Liver (tissue), 8 donors: ENCODE measurements at regions not wholly inside any gene's neighbourhood (a gene's known extent, or its start where the extent isn't known, plus 50 kb on each side); places are given as distances from the start of the nearest gene placed in this dataset.

Source experiments
- DNase-seq: peaks from one replicate; pipeline ENCODE4 v3.0.0-alpha.2; 2017; ENCODE audit warnings: low spot score
- H3K27ac ChIP-seq, 2 donors: one replicate each; pipeline ENCODE4 v1.7.0; 2013; ENCODE audit warnings: inconsistent platforms in 2 of 2, low read length in 2 of 2, control low read depth in 1 of 2, low read depth in 1 of 2, mild to moderate bottlenecking in 1 of 2
- H3K27me3 ChIP-seq, 4 donors: one replicate each; pipeline versions ENCODE4 v1.6.1 to v1.7.0; 2013; ENCODE audit warnings: low read length in 3 of 4, inconsistent platforms in 1 of 4, mild to moderate bottlenecking in 1 of 4, moderate library complexity in 1 of 4; ENCODE audit not compliant: control insufficient read depth in 4 of 4, insufficient read depth in 4 of 4
- H3K36me3 ChIP-seq, 4 donors: one replicate each; pipeline versions ENCODE4 v1.6.1 to v1.7.0; 2013; ENCODE audit warnings: low read length in 3 of 4, mild to moderate bottlenecking in 3 of 4, low read depth in 1 of 4, moderate library complexity in 1 of 4; ENCODE audit not compliant: control insufficient read depth in 4 of 4, insufficient read depth in 3 of 4
- H3K4me1 ChIP-seq, 4 donors: one replicate each; pipeline versions ENCODE4 v1.6.1 to v1.7.0; 2013; ENCODE audit warnings: low read length in 3 of 4, mild to moderate bottlenecking in 3 of 4, moderate library complexity in 1 of 4; ENCODE audit not compliant: control insufficient read depth in 4 of 4, insufficient read depth in 4 of 4
- H3K4me3 ChIP-seq, 3 donors: one replicate each; pipeline versions ENCODE4 v1.6.1 to v1.7.0; 2013; ENCODE audit warnings: low read length in 3 of 3, control low read depth in 1 of 3, low read depth in 1 of 3, mild to moderate bottlenecking in 1 of 3
- H3K9ac ChIP-seq, 2 donors: one replicate each; pipeline ENCODE4 v1.7.0; 2013; ENCODE audit warnings: low read length in 2 of 2, mild to moderate bottlenecking in 2 of 2, moderate library complexity in 2 of 2, control low read depth in 1 of 2, low read depth in 1 of 2
- H3K9me3 ChIP-seq, 4 donors: one replicate each; pipeline versions ENCODE4 v1.6.1 to v1.7.0; 2013; ENCODE audit warnings: low read length in 3 of 4; ENCODE audit not compliant: control insufficient read depth in 4 of 4
- ATF3 ChIP-seq: IDR thresholded peaks from 2 replicates; pipeline ENCODE4 v1.6.1; 2016; ENCODE audit warnings: antibody characterized with exemption
- CTCF ChIP-seq: fragments of 150-350 bp; IDR thresholded peaks from 2 replicates; pipeline ENCODE4 v1.5.1; 2017; ENCODE audit warnings: improper control_type of control experiment, low read depth, low read length; ENCODE audit not compliant: missing input control
- FOXA1 ChIP-seq: IDR thresholded peaks from 2 replicates; pipeline ENCODE4 v1.6.1; 2016; ENCODE audit warnings: antibody characterized with exemption
- FOXA2 ChIP-seq: IDR thresholded peaks from 2 replicates; pipeline ENCODE4 v1.6.1; 2016; ENCODE audit warnings: antibody characterized with exemption
- GABPA ChIP-seq, 2 donors: IDR thresholded peaks in 1 of 2; conservative IDR thresholded peaks in 1 of 2; 2 replicates each; pipeline ENCODE4 v1.6.1; 2016; ENCODE audit warnings: antibody characterized with exemption in 2 of 2, mild to moderate bottlenecking in 1 of 2, moderate library complexity in 1 of 2
- HNF4G ChIP-seq: IDR thresholded peaks from 2 replicates; pipeline ENCODE4 v1.6.1; 2016; ENCODE audit warnings: antibody characterized with exemption
- JUND ChIP-seq, 2 donors: IDR thresholded peaks; 2 replicates each; pipeline ENCODE4 v1.6.1; 2016; ENCODE audit warnings: antibody characterized with exemption in 2 of 2
- MAX ChIP-seq: IDR thresholded peaks from 2 replicates; pipeline ENCODE4 v1.6.1; 2016; ENCODE audit warnings: antibody characterized with exemption
- NR2F2 ChIP-seq: IDR thresholded peaks from 2 replicates; pipeline ENCODE4 v1.6.1; 2016; ENCODE audit warnings: antibody characterized with exemption
- REST ChIP-seq: IDR thresholded peaks from 2 replicates; pipeline ENCODE4 v1.6.1; 2016; ENCODE audit warnings: antibody characterized with exemption, mild to moderate bottlenecking
- RXRA ChIP-seq, 2 donors: IDR thresholded peaks; 2 replicates each; pipeline ENCODE4 v1.6.1; 2017 to 2018; ENCODE audit warnings: antibody characterized with exemption in 2 of 2, mild to moderate bottlenecking in 1 of 2
- TAF1 ChIP-seq: conservative IDR thresholded peaks from 2 replicates; pipeline ENCODE4 v1.6.1; 2016; ENCODE audit warnings: antibody characterized with exemption, mild to moderate bottlenecking
- ZBTB33 ChIP-seq: IDR thresholded peaks from 2 replicates; pipeline ENCODE4 v1.6.1; 2016; ENCODE audit warnings: antibody characterized with exemption
- WGBS: extraction: QIAGEN DNeasy Blood & Tissue Kit; methylation state at CpG from one replicate; pipeline ENCODE4 v1.1.7; 2013; 5-methylcytosine and 5-hydroxymethylcytosine counted together
- donor health status: healthy.
- donor health status: healthy.
- donor health status: healthy.
- donor health status: healthy.
- donor health status: healthy.

GRCh38 chr13:52949742-52950141, 78.9 kb upstream of the OLFM4 start:
- H3K27ac ChIP-seq, result no peak overlapping the region
- WGBS, result 63% methylated on average over 6 of the region's 6 CpGs
- TF ChIP-seq HNF4G (no peak), JUND (IDR thresholded peaks at IDR 0.05) (no peak), FOXA1 (no peak), ATF3 (no peak), ZBTB33 (no peak), GABPA (IDR thresholded peaks at IDR 0.05 in 1 of 2, conservative IDR thresholded peaks at IDR 0.05 in 1 of 2) (no peak), FOXA2 (no peak)

GRCh38 chr13:52949044-52949443, 79.6 kb upstream of the OLFM4 start:
- H3K27ac ChIP-seq, result no peak overlapping the region
- H3K4me3 ChIP-seq, result no peak overlapping the region
- no peaks in the 10 kb centered on the region for H3K36me3 ChIP-seq
- no peaks in the 10 kb centered on the region for H3K9me3 ChIP-seq
- no peak for DNase-seq
- WGBS, result 47% methylated on average over 1 of the region's 1 CpG
- TF ChIP-seq CTCF (no peak), JUND (IDR thresholded peaks at IDR 0.05) (no peak), NR2F2 (no peak), GABPA (IDR thresholded peaks at IDR 0.05 in 1 of 2, conservative IDR thresholded peaks at IDR 0.05 in 1 of 2) (no peak), MAX (no peak)
- H3K4me1 ChIP-seq, result no peaks in the 10 kb centered on the region
- H3K27me3 ChIP-seq, result no peaks in the 10 kb centered on the region
- H3K9ac ChIP-seq, result no peak overlapping the region

More at GRCh38 chr13:52949742-52950141, 78.9 kb upstream of the OLFM4 start:
- Histone ChIP-seq H3K9ac (no peak overlapping the region), H3K4me3 (no peak overlapping the region), H3K36me3 (no peaks in the 10 kb centered on the region), H3K4me1 (no peaks in the 10 kb centered on the region), H3K9me3 (no peaks in the 10 kb centered on the region), H3K27me3 (no peaks in the 10 kb centered on the region)
- DNase-seq, result no peak

GRCh38 chr13:52947921-52948373, 80.7 kb upstream of the OLFM4 start:
- H3K27ac ChIP-seq, result no peak overlapping the region
- H3K27me3 ChIP-seq, result no peaks in the 10 kb centered on the region
- no peaks in the 10 kb centered on the region for H3K36me3 ChIP-seq
- WGBS, result 47% methylated on average over 4 of the region's 4 CpGs
- H3K9me3 ChIP-seq, result no peaks in the 10 kb centered on the region
- DNase-seq, result no peak
- H3K4me1 ChIP-seq, result no peaks in the 10 kb centered on the region
- no peak for TF ChIP-seq REST
- TF ChIP-seq RXRA (IDR thresholded peaks at IDR 0.05), result no peak
- no peak for TF ChIP-seq TAF1
- no peak for TF ChIP-seq FOXA2
- TF ChIP-seq NR2F2, result no peak
- no peak for TF ChIP-seq ATF3
- no peak for TF ChIP-seq JUND (IDR thresholded peaks at IDR 0.05)
- no peak overlapping the region for H3K4me3 ChIP-seq
- H3K9ac ChIP-seq, result no peak overlapping the region
